Spleen (tissue), 11 donors: ENCODE measurements at regions not wholly inside any gene's neighbourhood (a gene's known extent, or its start where the extent isn't known, plus 50 kb on each side); places are given as distances from the start of the nearest gene placed in this dataset.
A peak's percentile ranks its signal among the peaks of the same experiment; 100 is the strongest.

Experiments used
- DNase-seq: peaks from one replicate; pipeline ENCODE4 v3.0.0-alpha.2; 2020
- H3K27ac ChIP-seq, 8 donors: fragments of 200-600 bp; sonication (generic) in 7 of 8; 1 replicate in 4 of 8; 2 replicates in 4 of 8; pipeline versions ENCODE4 v1.5.0 to v1.8.0; 2016 to 2021; ENCODE audit warnings: inconsistent platforms in 4 of 8, mild to moderate bottlenecking in 4 of 8, moderate library complexity in 1 of 8
- H3K27me3 ChIP-seq, 7 donors: fragments of 200-600 bp; sonication (generic) in 6 of 7; replicated peaks in 1 of 7; 1 replicate in 4 of 7; 2 replicates in 3 of 7; pipeline versions ENCODE4 v1.5.0 to v1.8.0; 2016 to 2021; ENCODE audit warnings: inconsistent platforms in 3 of 7, mild to moderate bottlenecking in 1 of 7
- H3K36me3 ChIP-seq, 6 donors: fragments of 200-600 bp; sonication (generic) in 5 of 6; 1 replicate in 4 of 6; 2 replicates in 2 of 6; pipeline versions ENCODE4 v1.5.0 to v1.8.0; 2016 to 2021; ENCODE audit warnings: inconsistent platforms in 2 of 6
- H3K4me1 ChIP-seq, 6 donors: fragments of 200-600 bp; sonication (generic) in 5 of 6; 1 replicate in 3 of 6; 2 replicates in 3 of 6; pipeline versions ENCODE4 v1.5.0 to v1.8.0; 2016 to 2021; ENCODE audit warnings: inconsistent platforms in 3 of 6
- H3K4me3 ChIP-seq, 8 donors: fragments of 200-600 bp; sonication (generic) in 7 of 8; 1 replicate in 4 of 8; 2 replicates in 4 of 8; pipeline versions ENCODE4 v1.5.0 to v1.8.0; 2016 to 2021; ENCODE audit warnings: inconsistent platforms in 4 of 8, mild to moderate bottlenecking in 4 of 8, moderate library complexity in 2 of 8
- H3K9me3 ChIP-seq, 8 donors: fragments of 200-600 bp; sonication (generic) in 7 of 8; 1 replicate in 4 of 8; 2 replicates in 4 of 8; pipeline versions ENCODE4 v1.5.0 to v1.8.0; 2016 to 2021; ENCODE audit warnings: inconsistent platforms in 4 of 8
- CTCF ChIP-seq, 11 experiments: fragments of 200-600 bp in 7 of 11; fragments of 450-650 bp in 4 of 11; sonication (generic) in 4 of 11; IDR thresholded peaks in 8 of 11; conservative IDR thresholded peaks in 3 of 11; 1 replicate in 7 of 11; 2 replicates in 4 of 11; pipeline versions ENCODE4 v1.4.0 to v1.8.0; 2016 to 2021; ENCODE audit warnings: antibody characterized with exemption in 11 of 11, inconsistent platforms in 4 of 11, mild to moderate bottlenecking in 1 of 11
- POLR2A ChIP-seq, 3 donors: fragments of 450-650 bp; IDR thresholded peaks; one replicate each; pipeline ENCODE4 v1.5.1; 2017; ENCODE audit warnings: antibody characterized with exemption in 3 of 3, mild to moderate bottlenecking in 1 of 3
- POLR2AphosphoS5 ChIP-seq, 3 donors: sonication (generic); formaldehyde crosslinking; IDR thresholded peaks; one replicate each; pipeline ENCODE4 v1.5.1; 2017; ENCODE audit warnings: antibody characterized with exemption in 3 of 3
- WGBS, 5 donors: extraction: QIAGEN DNeasy Blood & Tissue Kit in 3 of 5; methylation state at CpG; one replicate each; pipeline versions ENCODE4 v1.1.5 to v1.1.7; 2013 to 2018; 5-methylcytosine and 5-hydroxymethylcytosine counted together
- intact Hi-C: fragments of 100-400 bp; cut with DNase I; formaldehyde crosslinking; loops from one replicate; pipeline ENCODE4 v1.15.0; 2023; ENCODE audit warnings: low total_unique reads
- donor health status: healthy with polysubstance abuse.
- donor health status: DM: no; HTN: no; CAD: no; lungs with moderate emphysema.
- donor health status: DM: no; HTN: no; CAD: no.
- donor health status: Bipolar disorder and iron deficiency.
- donor health status: healthy.
- donor health status: DM: no; HTN: no; CAD: no.
- donor health status: DM: yes; HTN: yes; CAD: no.

- Histone ChIP-seq H3K36me3 (no peaks in the 10 kb centered on the region), H3K27ac (peak overlapping the region in 1 of 8 donors; percentile 9), H3K4me3 (no peak overlapping the region), H3K27me3 (no peaks in the 10 kb centered on the region), H3K4me1 (peaks cover 28 to 100% (median 75%) of the 10 kb centered on the region in 6 donors), H3K9me3 (no peaks in the 10 kb centered on the region)
- TF ChIP-seq CTCF (IDR thresholded peaks at IDR 0.05 in 8 of 11, conservative IDR thresholded peaks at IDR 0.05 in 3 of 11) (no peak), POLR2A (IDR thresholded peaks at IDR 0.05) (no peak), POLR2AphosphoS5 (IDR thresholded peaks at IDR 0.05) (no peak)
- intact Hi-C loops = no loop called here
- WGBS, 5 donors = 31 to 87% (median 73%) methylated on average over 1 of the region's 1 CpG
- DNase-seq = no peak
These were observed 514.3 kb upstream of the JARID2 start for GRCh38 chr6:14731611-14732010.

- TF ChIP-seq POLR2AphosphoS5 (IDR thresholded peaks at IDR 0.05) (no peak), POLR2A (IDR thresholded peaks at IDR 0.05) (no peak), CTCF (IDR thresholded peaks at IDR 0.05 in 8 of 11, conservative IDR thresholded peaks at IDR 0.05 in 3 of 11) (no peak)
- Histone ChIP-seq H3K27ac (peak overlapping the region in 2 of 8 donors; percentile 56 to 78), H3K9me3 (no peaks in the 10 kb centered on the region), H3K4me1 (peaks cover 28 to 99% (median 72%) of the 10 kb centered on the region in 6 donors), H3K4me3 (no peak overlapping the region), H3K36me3 (no peaks in the 10 kb centered on the region), H3K27me3 (no peaks in the 10 kb centered on the region)
- DNase-seq = no peak
- WGBS, 5 donors = 60 to 71% (median 67%) methylated on average over 4 of the region's 4 CpGs
- intact Hi-C loops = no loop called here
These were observed 513.5 kb upstream of the JARID2 start for GRCh38 chr6:14732226-14732843.

DNA sequence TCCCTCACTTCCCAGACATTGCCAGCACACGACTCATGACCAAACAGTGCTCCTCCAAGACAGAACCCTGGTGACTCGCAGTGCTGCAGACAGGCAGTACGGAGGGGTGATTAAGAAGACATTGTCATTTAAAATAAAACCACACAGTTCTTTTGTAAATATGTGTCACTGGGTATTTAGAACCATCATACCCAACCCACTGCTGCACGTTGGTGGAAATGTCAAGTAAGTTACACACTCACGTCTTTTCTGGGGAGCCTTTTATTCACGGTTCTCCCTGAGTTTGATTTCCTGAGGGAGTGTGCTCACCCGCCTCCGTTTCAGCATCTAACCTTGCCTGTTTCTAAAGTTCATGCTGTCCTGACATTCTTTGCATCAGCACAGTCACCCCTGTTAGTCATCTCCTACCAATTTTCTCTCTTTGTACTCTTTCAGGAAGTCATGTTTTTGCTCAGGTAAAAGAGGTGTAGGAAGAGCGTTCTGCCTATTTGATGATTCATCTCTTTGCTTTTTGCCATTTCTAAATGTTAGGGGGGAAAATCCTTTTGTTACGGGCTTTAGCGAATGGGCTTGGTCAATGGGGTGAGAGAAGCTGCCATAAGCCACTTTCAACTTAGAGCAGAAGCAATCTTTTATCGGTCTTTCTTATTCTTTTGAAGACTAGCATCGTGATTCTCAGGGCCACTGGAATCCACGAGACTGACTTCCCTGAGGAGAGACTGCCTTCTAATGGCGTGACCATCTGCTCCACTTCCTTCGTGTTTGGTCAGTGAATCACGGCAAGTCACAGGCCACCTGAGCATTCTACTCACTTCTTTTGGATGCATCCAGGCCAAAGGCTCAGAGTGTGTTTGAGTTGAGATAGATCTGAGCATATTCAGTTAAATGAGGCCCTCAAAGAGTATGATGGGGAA, 512.8 kb upstream of the JARID2 start:
- no peak for TF ChIP-seq CTCF (IDR thresholded peaks at IDR 0.05 in 8 of 11, conservative IDR thresholded peaks at IDR 0.05 in 3 of 11)
- TF ChIP-seq POLR2A (IDR thresholded peaks at IDR 0.05) = no peak
- TF ChIP-seq POLR2AphosphoS5 (IDR thresholded peaks at IDR 0.05) = no peak
- Histone ChIP-seq H3K27me3 (no peaks in the 10 kb centered on the region), H3K4me1 (peaks cover 28 to 97% (median 64%) of the 10 kb centered on the region in 6 donors), H3K4me3 (no peak overlapping the region), H3K9me3 (no peaks in the 10 kb centered on the region), H3K27ac (peak overlapping the region in 5 of 8 donors; percentile 9 to 78 (median 27)), H3K36me3 (no peaks in the 10 kb centered on the region)
- WGBS, 5 donors = 62 to 71% (median 67%) methylated on average over 17 of the region's 17 CpGs
- intact Hi-C loops = no loop called here
- DNase-seq = no peak

DNA sequence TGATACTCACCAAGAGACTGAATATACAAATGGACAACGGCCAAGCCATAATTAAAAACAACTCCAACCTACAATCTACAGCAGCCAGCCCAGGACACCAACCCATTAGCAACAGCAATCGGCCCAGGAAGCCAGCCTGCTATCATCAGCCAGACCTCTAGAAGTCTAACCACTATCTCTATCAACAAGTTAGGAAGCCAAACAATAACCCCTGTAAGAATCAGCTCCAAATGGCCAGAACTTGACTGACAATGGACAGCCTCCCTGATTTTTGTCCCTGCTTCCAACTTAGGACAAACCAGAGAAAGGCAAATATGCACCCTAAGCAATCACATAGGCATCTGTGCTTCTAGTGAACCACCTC, 511.8 kb upstream of the JARID2 start:
- H3K9me3 ChIP-seq = no peaks in the 10 kb centered on the region
- WGBS, 5 donors = 76 to 95% (median 88%) methylated on average over 2 of the region's 2 CpGs
- no peaks in the 10 kb centered on the region for H3K36me3 ChIP-seq
- H3K27me3 ChIP-seq = no peaks in the 10 kb centered on the region
- no peak for DNase-seq
- peak overlapping the region in 1 of 8 donors; percentile 34 for H3K4me3 ChIP-seq
- intact Hi-C loops = no loop called here
- peak overlapping the region in 4 of 8 donors; percentile 16 to 78 (median 74) for H3K27ac ChIP-seq
- TF ChIP-seq CTCF (IDR thresholded peaks at IDR 0.05 in 8 of 11, conservative IDR thresholded peaks at IDR 0.05 in 3 of 11) = no peak
- no peak for TF ChIP-seq POLR2AphosphoS5 (IDR thresholded peaks at IDR 0.05)
- peaks cover 28 to 97% (median 61%) of the 10 kb centered on the region in 6 donors for H3K4me1 ChIP-seq
